Natural killer cell (primary cell): ENCODE measurements at regions not wholly inside any gene's neighbourhood (a gene's known extent, or its start where the extent isn't known, plus 50 kb on each side); places are given as distances from the start of the nearest gene placed in this dataset.

Experiments used
- ATAC-seq, 3 donors: fragments of 150-1000 bp in 2 of 3; fragments of 200-7000 bp in 1 of 3; cut with Tn5 transposase; 1 replicate in 1 of 3; 2 replicates in 2 of 3; pipeline ENCODE4 v1.10.0; 2021; ENCODE audit warnings: mild to moderate bottlenecking in 2 of 3, moderate library complexity in 2 of 3
- DNase-seq, 2 donors: peaks; one replicate each; pipeline versions ENCODE4 v3.0.0 to v3.0.0-alpha.2; 2013 to 2021; ENCODE audit warnings: mixed read lengths in 1 of 2
- H3K27ac ChIP-seq: one replicate; pipeline ENCODE4 v1.5.1; 2013; ENCODE audit warnings: mild to moderate bottlenecking, low read length
- H3K27me3 ChIP-seq: one replicate; pipeline ENCODE4 v1.6.1; 2013; ENCODE audit warnings: low read length; ENCODE audit not compliant: control insufficient read depth, insufficient read depth
- H3K36me3 ChIP-seq: one replicate; pipeline ENCODE4 v1.6.1; 2013; ENCODE audit warnings: low read length; ENCODE audit not compliant: control insufficient read depth, insufficient read depth
- H3K4me1 ChIP-seq: one replicate; pipeline ENCODE4 v1.6.1; 2013; ENCODE audit warnings: low read length; ENCODE audit not compliant: control insufficient read depth, insufficient read depth
- H3K4me3 ChIP-seq: one replicate; pipeline ENCODE4 v1.5.1; 2013; ENCODE audit warnings: low read length
- H3K9me3 ChIP-seq: one replicate; pipeline ENCODE4 v1.6.1; 2013; ENCODE audit warnings: low read length; ENCODE audit not compliant: control insufficient read depth, insufficient read depth
- H3K27ac Mint-ChIP-seq, 2 donors: one replicate each; pipeline ENCODE4 v1.8.0; 2022; ENCODE audit warnings: mild to moderate bottlenecking in 2 of 2, mixed read lengths in 2 of 2, moderate library complexity in 1 of 2
- H3K27me3 Mint-ChIP-seq, 2 donors: one replicate each; pipeline ENCODE4 v1.8.0; 2022; ENCODE audit warnings: low read depth in 2 of 2, mixed read lengths in 2 of 2
- H3K36me3 Mint-ChIP-seq: one replicate; pipeline ENCODE4 v1.8.0; 2022; ENCODE audit warnings: mixed read lengths
- H3K4me1 Mint-ChIP-seq, 2 donors: one replicate each; pipeline ENCODE4 v1.8.0; 2022; ENCODE audit warnings: mixed read lengths in 2 of 2
- H3K4me3 Mint-ChIP-seq: one replicate; pipeline ENCODE4 v1.8.0; 2022; ENCODE audit warnings: mild to moderate bottlenecking, moderate library complexity, mixed read lengths
- H3K9me3 Mint-ChIP-seq, 2 donors: one replicate each; pipeline ENCODE4 v1.8.0; 2022; ENCODE audit warnings: mixed read lengths in 2 of 2
- WGBS: methylation state at CpG from one replicate; pipeline ENCODE4 v1.1.7; 2013; ENCODE audit warnings: missing lambda C conversion rate; ENCODE audit not compliant: insufficient coverage; 5-methylcytosine and 5-hydroxymethylcytosine counted together
- intact Hi-C: fragments of 100-400 bp; cut with micrococcal nuclease; formaldehyde crosslinking; loops from one replicate; pipeline ENCODE4 v1.14.2; 2022
- TF ChIP-seq, protein P1 (sequence below): fragments of 200-600 bp; IDR thresholded peaks from one replicate; pipeline ENCODE4 v1.8.0; 2022; ENCODE audit warnings: antibody characterized with exemption

DNA sequence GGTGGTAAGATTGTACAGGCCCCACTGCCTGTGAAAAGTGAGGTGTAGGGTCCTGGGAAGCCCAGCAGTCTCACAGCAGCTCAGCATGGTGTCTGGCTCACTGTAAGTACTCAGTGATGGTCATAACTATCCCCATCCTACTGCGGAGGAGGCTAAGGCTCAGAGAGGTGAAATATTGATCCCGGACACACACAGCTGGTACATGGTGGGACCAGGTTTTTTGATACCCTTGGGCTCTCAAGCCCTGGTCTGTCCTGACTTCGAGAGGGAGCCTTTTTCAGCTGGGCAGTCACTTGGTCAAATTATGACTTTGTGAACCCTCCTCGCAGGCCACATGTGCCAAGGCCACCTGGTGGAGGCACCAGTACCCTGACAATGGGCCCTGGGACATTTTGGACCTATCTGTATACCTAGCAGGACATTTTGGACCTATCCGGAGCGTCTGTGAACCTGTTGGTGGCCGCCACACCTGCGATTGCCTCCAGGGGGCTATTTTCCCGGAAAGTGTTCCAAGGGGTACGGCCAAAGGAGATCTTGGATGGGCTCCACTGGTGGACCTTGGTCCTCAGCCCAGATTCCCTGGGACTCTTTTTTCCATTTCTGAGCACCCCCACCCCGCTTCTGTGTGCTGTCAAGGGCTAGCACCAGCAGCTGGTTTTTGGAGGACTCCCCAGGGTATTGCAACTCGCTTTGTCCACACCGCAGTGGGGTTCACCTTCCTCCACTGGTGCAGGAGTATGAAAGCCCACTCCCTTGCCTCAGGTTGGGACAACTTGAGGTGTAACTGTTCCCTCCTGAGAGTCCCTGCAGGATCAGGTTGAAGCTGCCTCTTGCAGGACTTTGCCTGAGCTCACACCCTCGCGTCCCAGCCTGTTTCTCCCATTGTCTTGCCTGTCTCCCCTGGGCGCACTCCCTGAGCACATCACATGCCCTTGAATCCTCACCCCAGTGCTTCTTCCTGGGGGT, 83.6 kb upstream of the NKD1 start:
- intact Hi-C loops, result no loop called here
- H3K36me3 Mint-ChIP-seq, result no peaks in the 10 kb centered on the region
- H3K27me3 Mint-ChIP-seq, result peaks cover 31 to 45% of the 10 kb centered on the region in 2 donors
- H3K27ac Mint-ChIP-seq, result no peak overlapping the region
- Histone ChIP-seq H3K27ac (no peak overlapping the region), H3K36me3 (no peaks in the 10 kb centered on the region), H3K27me3 (peaks cover 12% of the 10 kb centered on the region), H3K4me1 (no peaks in the 10 kb centered on the region), H3K9me3 (no peaks in the 10 kb centered on the region), H3K4me3 (no peak overlapping the region)
- DNase-seq (no peak), ATAC-seq (no peak)
- no peak overlapping the region for H3K4me3 Mint-ChIP-seq
- H3K4me1 Mint-ChIP-seq, result no peaks in the 10 kb centered on the region
- TF ChIP-seq, protein P1, sequence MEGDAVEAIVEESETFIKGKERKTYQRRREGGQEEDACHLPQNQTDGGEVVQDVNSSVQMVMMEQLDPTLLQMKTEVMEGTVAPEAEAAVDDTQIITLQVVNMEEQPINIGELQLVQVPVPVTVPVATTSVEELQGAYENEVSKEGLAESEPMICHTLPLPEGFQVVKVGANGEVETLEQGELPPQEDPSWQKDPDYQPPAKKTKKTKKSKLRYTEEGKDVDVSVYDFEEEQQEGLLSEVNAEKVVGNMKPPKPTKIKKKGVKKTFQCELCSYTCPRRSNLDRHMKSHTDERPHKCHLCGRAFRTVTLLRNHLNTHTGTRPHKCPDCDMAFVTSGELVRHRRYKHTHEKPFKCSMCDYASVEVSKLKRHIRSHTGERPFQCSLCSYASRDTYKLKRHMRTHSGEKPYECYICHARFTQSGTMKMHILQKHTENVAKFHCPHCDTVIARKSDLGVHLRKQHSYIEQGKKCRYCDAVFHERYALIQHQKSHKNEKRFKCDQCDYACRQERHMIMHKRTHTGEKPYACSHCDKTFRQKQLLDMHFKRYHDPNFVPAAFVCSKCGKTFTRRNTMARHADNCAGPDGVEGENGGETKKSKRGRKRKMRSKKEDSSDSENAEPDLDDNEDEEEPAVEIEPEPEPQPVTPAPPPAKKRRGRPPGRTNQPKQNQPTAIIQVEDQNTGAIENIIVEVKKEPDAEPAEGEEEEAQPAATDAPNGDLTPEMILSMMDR, result no peak
- WGBS, result 92% methylated on average over 16 of the region's 16 CpGs
- no peaks in the 10 kb centered on the region for H3K9me3 Mint-ChIP-seq

DNA sequence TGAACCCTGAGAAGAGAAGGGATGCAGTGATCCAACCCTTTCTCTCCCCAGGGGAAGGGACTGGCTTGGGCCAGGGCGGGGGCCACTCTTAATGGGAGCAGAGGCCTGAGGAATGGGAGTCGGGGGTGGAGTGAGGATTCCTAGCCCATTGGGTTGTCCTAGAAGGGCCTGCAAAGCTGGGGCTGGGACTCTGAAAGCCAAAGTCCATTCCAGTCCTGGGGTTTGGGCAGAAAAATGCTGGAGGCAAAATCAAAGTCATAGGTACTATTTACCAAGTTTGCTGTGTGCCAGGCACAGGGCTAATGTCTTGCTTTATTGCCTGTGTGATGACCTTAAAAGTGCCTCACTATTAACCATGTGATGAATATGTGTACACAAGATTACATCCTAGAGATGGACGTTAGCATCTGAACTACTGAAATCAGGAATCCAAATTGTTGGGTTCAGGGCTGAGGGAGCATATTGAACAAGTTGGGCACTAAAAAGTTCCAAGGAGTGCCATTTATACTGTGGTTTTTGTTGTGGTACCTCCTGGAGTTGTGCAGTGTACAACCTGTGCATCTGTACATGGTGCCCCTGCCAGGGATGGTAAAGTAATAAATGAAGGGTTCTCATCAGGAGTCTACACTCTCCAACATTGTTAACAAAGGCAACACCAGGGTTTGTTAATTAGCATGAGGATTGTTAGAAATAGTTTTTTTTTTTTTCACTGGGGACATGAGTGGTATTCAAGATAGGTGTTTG, 84.4 kb upstream of the NKD1 start:
- Histone ChIP-seq H3K27ac (no peak overlapping the region), H3K4me1 (no peaks in the 10 kb centered on the region), H3K36me3 (no peaks in the 10 kb centered on the region), H3K4me3 (no peak overlapping the region), H3K9me3 (no peaks in the 10 kb centered on the region), H3K27me3 (peaks cover 12% of the 10 kb centered on the region)
- Mint-ChIP-seq H3K9me3 (no peaks in the 10 kb centered on the region), H3K4me1 (no peaks in the 10 kb centered on the region), H3K27ac (no peak overlapping the region), H3K27me3 (peaks cover 28 to 43% of the 10 kb centered on the region in 2 donors), H3K36me3 (no peaks in the 10 kb centered on the region), H3K4me3 (no peak overlapping the region)
- WGBS, result 70% methylated on average over 3 of the region's 3 CpGs
- DNase-seq, result no peak
- intact Hi-C loops, result no loop called here
- no peak for ATAC-seq
- TF ChIP-seq, protein P1, result no peak

DNA sequence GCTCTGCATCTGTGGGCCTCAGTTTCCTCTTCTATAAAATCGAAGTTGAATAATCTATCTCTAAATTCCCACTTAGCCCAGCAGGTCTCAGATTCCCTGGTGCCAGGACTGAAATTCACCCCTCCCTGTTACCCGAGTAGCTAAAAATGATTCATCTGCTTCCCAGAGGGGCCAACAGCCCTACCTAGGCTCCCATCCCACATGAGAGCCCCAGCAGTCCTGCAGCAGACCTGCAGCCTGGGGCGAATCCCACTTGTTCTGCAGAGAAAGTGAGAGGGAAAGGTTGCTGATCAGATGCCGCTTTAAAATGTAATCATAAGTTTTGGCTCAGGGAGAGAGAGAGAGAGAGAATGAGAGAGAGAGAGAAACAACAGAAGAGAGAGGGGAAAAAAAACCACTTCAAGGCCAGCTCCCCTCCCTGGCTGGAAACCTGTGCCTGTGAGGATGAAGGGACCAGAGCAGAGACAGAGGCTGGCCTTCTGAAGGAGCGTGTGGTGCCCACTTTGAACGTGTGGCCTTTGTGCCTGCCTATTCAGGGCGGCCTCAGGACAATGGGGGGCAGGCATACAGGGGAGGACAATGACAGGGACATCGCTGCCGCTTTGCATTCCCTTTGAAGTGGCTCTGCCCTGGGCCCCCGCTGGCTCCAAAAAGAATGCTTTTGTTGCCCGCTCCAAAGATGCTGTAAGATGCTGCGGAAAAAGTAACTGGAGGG, 85.2 kb upstream of the NKD1 start:
- H3K4me3 ChIP-seq, result no peak overlapping the region
- Mint-ChIP-seq H3K27me3 (peaks cover 22 to 39% of the 10 kb centered on the region in 2 donors), H3K4me3 (no peak overlapping the region), H3K4me1 (no peaks in the 10 kb centered on the region), H3K9me3 (no peaks in the 10 kb centered on the region), H3K27ac (no peak overlapping the region), H3K36me3 (no peaks in the 10 kb centered on the region)
- peaks cover 10% of the 10 kb centered on the region for H3K27me3 ChIP-seq
- DNase-seq (no peak), ATAC-seq (no peak)
- no peaks in the 10 kb centered on the region for H3K4me1 ChIP-seq
- no peak overlapping the region for H3K27ac ChIP-seq
- WGBS, result 71% methylated on average over 12 of the region's 12 CpGs
- TF ChIP-seq, protein P1, result no peak
- H3K36me3 ChIP-seq, result no peaks in the 10 kb centered on the region
- intact Hi-C loops, result no loop called here
- H3K9me3 ChIP-seq, result no peaks in the 10 kb centered on the region
